ENCODE measurements at regions not wholly inside any gene's neighbourhood (a gene's known extent, or its start where the extent isn't known, plus 50 kb on each side); places are given as distances from the start of the nearest gene placed in this dataset.
A peak's percentile ranks its signal among the peaks of the same experiment; 100 is the strongest.
"Not testable (repeated sequence)": the region's sequence is repeated elsewhere in the genome, so short reads cannot be mapped to it uniquely, and the experiment has no call there.

GRCh38 chr2:132280912-132281311 lies 119.2 kb upstream of the ANKRD30BL start:
- Mint-ChIP-seq H3K36me3 (ENCODE audit: low read depth) (no peaks in the 10 kb centered on the region), H3K27ac (no peak overlapping the region), H3K9me3 (peaks cover 9% of the 10 kb centered on the region), H3K4me1 (no peaks in the 10 kb centered on the region), H3K27me3 (peaks cover 2% of the 10 kb centered on the region), H3K4me3 (no peak overlapping the region)
- ATAC-seq (no peak), DNase-seq (no peak)

- H3K4me1 Mint-ChIP-seq; H3K36me3 Mint-ChIP-seq (ENCODE audit: low read depth); DNase-seq; H3K27me3 Mint-ChIP-seq; H3K27ac Mint-ChIP-seq; H3K9me3 Mint-ChIP-seq; ATAC-seq; H3K4me3 Mint-ChIP-seq: not testable (repeated sequence)
Measured at GRCh38 chr2:132282104-132282503, 120.4 kb upstream of the ANKRD30BL start.

DNA sequence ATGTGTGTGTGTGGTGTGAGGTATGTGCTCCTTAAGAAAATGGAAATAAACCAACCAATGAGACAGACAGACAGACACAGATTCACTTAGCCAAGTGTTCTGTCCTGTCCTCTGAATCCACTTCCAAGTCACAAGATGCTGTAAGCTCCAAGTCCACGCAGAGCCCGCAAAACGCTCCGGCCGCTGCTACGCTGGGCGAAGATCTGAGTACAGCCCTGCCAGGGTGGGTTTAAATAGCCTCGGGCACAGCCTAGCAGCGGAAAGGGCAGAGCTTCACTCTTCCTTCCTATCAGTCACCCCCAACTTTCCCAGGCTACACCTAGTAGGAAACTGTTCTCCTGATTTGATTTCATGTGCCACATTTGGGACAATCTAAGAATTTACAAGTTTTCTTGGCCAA lies 121.2 kb upstream of the ANKRD30BL start:
- H3K36me3 Mint-ChIP-seq (ENCODE audit: low read depth), result no peaks in the 10 kb centered on the region
- peaks cover 4% of the 10 kb centered on the region for H3K9me3 Mint-ChIP-seq
- DNase-seq (no peak), ATAC-seq (no peak)
- H3K27ac Mint-ChIP-seq, result no peak overlapping the region
- H3K4me3 Mint-ChIP-seq, result no peak overlapping the region
- H3K27me3 Mint-ChIP-seq, result peaks cover 2% of the 10 kb centered on the region
- H3K4me1 Mint-ChIP-seq, result no peaks in the 10 kb centered on the region

GRCh38 chr2:132286289-132286911 lies 124.6 kb upstream of the ANKRD30BL start:
- not testable (repeated sequence) for H3K36me3 Mint-ChIP-seq (ENCODE audit: low read depth); H3K9me3 Mint-ChIP-seq; H3K4me3 Mint-ChIP-seq; ATAC-seq; H3K27me3 Mint-ChIP-seq; DNase-seq; H3K4me1 Mint-ChIP-seq; H3K27ac Mint-ChIP-seq

DNA sequence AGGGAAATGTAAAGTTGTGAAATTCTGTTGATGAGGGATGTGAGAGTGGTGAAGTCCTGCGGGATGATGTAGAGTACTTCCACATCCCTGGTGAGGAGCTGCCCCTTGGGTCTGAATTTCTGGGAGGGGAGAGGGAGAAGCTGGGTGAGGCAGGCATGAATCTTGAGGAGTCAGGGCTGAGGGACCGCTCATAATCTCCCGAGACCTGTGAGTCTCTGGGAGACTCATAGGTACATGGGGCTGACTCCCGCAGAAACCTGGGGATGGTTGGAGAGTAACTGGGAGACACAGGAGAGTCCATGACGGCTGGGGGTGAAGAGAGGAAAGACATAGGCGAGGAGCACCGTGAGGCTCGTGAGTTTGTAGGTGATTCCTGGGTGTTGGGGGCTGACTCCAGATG lies 126.2 kb upstream of the ANKRD30BL start:
- not testable (repeated sequence) for H3K4me1 Mint-ChIP-seq; H3K9me3 Mint-ChIP-seq; ATAC-seq; H3K36me3 Mint-ChIP-seq (ENCODE audit: low read depth); DNase-seq; H3K27ac Mint-ChIP-seq; H3K4me3 Mint-ChIP-seq; H3K27me3 Mint-ChIP-seq

GRCh38 chr2:132289138-132289537 lies 127.4 kb upstream of the ANKRD30BL start:
- not testable (repeated sequence) for H3K27me3 Mint-ChIP-seq; H3K4me1 Mint-ChIP-seq; H3K36me3 Mint-ChIP-seq (ENCODE audit: low read depth); H3K4me3 Mint-ChIP-seq; H3K9me3 Mint-ChIP-seq; ATAC-seq; H3K27ac Mint-ChIP-seq; DNase-seq

DNA sequence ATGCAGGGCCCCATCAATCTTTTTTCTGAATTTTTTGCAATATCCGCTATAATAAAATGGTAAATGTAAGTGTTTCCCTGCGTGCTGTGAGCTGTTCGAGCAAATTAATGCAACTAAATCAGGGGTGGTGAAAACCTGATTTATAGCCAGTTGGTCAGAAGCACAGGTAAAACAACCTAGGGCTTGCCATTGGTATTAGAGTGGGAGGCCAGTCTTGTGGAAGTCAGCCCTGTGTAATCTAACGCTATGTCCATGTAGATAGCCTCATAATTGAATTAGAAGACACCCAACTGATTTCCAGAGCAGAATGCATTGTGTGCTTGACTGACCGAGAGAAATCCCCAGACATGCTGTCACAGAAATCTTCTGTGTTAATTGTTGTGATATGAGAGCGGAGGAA lies 126.8 kb upstream of the GPR39 start:
- H3K27me3 Mint-ChIP-seq; H3K36me3 Mint-ChIP-seq (ENCODE audit: low read depth); H3K4me1 Mint-ChIP-seq; H3K27ac Mint-ChIP-seq; DNase-seq; H3K4me3 Mint-ChIP-seq; H3K9me3 Mint-ChIP-seq; ATAC-seq: not testable (repeated sequence)

- not testable (repeated sequence) for H3K27ac Mint-ChIP-seq; DNase-seq; H3K4me1 Mint-ChIP-seq; H3K27me3 Mint-ChIP-seq; H3K9me3 Mint-ChIP-seq; H3K36me3 Mint-ChIP-seq (ENCODE audit: low read depth); ATAC-seq
- H3K4me3 Mint-ChIP-seq, result peak overlapping the region; percentile 39
Measured at GRCh38 chr2:132300592-132301378, 115.8 kb upstream of the GPR39 start.

DNA sequence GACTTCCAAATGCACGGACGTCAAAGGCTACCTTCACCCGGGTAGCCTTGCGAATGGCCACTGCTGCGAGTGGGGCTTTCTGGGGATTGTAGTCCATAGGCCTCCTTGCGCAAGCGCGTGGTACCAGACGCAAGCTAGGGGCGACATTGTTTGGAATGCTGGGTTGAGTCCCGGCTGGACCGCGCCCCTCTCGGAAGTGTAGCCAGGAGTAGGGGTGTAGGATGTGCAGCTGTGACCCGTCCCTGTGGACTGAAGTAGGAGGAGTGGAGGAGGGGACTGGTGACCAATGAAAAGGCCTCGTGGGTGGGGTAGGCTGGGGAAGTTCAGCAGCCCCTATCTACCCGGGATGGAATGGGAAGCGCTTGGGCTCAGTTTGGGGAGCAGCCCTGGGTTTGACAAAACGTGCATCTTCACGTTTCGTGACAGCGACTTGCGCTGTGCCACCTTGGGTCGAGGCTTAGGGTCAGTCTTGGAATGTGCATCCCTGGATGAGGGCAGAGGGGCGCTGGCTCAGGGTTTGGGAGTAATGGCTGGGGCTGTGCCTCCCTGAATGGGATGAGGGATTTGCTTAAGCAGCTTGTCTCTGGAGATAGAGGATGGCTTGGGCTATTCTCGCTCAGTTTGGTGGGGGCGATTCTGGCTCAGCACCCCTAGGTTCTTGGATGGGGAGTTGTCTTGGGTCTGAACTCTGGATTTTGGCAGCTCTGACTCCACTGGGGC lies 111.8 kb upstream of the GPR39 start:
- ATAC-seq, result peak; percentile 28
- not testable (repeated sequence) for H3K36me3 Mint-ChIP-seq (ENCODE audit: low read depth); H3K4me1 Mint-ChIP-seq; H3K9me3 Mint-ChIP-seq; H3K27ac Mint-ChIP-seq; H3K27me3 Mint-ChIP-seq; H3K4me3 Mint-ChIP-seq; DNase-seq

DNA sequence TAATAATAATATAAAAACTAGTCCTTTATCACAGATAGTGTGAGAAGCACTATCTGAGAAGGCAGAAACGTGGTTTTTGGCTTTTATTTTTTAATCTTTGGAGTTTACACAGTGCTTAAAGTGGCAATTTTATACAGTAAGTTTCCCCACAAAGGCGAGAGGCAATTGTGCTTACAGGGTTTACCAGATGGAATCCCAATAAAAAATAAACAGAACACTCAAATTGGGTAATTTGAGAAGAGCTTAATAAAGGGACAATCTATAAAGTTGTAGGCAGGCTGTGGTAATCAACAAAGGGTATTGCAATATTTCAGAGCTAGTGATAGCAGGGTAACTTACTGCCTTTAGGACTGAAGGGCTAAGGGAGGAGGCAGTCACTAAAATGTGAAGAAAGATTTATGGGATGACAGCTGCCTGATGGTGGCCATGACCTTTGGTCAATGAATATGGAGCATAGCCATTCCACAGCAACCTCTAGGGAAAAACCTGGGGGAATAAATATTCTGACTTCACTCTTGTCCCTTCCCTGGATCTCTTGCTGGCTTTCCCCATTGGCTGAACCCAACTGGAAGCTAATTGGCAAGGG lies 108.9 kb upstream of the GPR39 start:
- H3K27ac Mint-ChIP-seq; H3K4me3 Mint-ChIP-seq; ATAC-seq; H3K27me3 Mint-ChIP-seq; H3K9me3 Mint-ChIP-seq; H3K4me1 Mint-ChIP-seq; DNase-seq; H3K36me3 Mint-ChIP-seq (ENCODE audit: low read depth): not testable (repeated sequence)

- not testable (repeated sequence) for H3K4me3 Mint-ChIP-seq; H3K27ac Mint-ChIP-seq; H3K36me3 Mint-ChIP-seq (ENCODE audit: low read depth); DNase-seq; ATAC-seq; H3K4me1 Mint-ChIP-seq; H3K9me3 Mint-ChIP-seq; H3K27me3 Mint-ChIP-seq
Measured at GRCh38 chr2:132309203-132309602, 107.4 kb upstream of the GPR39 start.

GRCh38 chr2:132315546-132315945 lies 101.1 kb upstream of the GPR39 start:
- not testable (repeated sequence) for H3K4me1 Mint-ChIP-seq; H3K27me3 Mint-ChIP-seq; H3K27ac Mint-ChIP-seq; H3K9me3 Mint-ChIP-seq; H3K36me3 Mint-ChIP-seq (ENCODE audit: low read depth); DNase-seq; ATAC-seq; H3K4me3 Mint-ChIP-seq

- not testable (repeated sequence) for ATAC-seq; H3K9me3 Mint-ChIP-seq; H3K4me1 Mint-ChIP-seq; H3K27ac Mint-ChIP-seq; H3K4me3 Mint-ChIP-seq; H3K36me3 Mint-ChIP-seq (ENCODE audit: low read depth); DNase-seq; H3K27me3 Mint-ChIP-seq
Measured at GRCh38 chr2:132317026-132317680, 99.5 kb upstream of the GPR39 start.

DNA sequence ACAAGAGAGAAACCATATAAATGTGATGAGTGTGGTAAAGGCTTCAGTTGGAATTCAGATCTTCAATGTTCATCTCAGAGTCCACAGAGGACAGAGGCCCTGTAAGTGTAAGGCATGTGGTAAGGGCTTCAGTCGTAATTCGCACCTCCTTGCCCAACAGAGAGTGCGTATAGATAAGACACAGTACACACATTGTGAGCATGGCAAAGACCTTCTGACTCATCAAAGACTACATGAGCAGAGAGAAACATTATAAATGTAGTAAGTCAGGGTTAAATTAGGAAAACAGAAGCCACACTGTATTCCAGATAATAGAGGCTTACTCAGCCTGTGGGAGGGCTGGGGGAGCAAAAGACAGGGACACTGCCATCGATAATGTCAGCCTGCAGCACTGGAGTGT lies 98.1 kb upstream of the GPR39 start:
- H3K27me3 Mint-ChIP-seq; H3K27ac Mint-ChIP-seq; DNase-seq; H3K36me3 Mint-ChIP-seq (ENCODE audit: low read depth); H3K9me3 Mint-ChIP-seq; H3K4me1 Mint-ChIP-seq; ATAC-seq; H3K4me3 Mint-ChIP-seq: not testable (repeated sequence)

Measured in activated naive CD8-positive, alpha-beta T cell treated with anti-CD3 and anti-CD28 coated beads, Interleukin-2, amount 50 U/mL, for 24 hours (primary cell).